ENCODE measurements at regions not wholly inside any gene's neighbourhood (a gene's known extent, or its start where the extent isn't known, plus 50 kb on each side); places are given as distances from the start of the nearest gene placed in this dataset.

- Histone ChIP-seq H3K4me3 (ENCODE audit: low read depth, low read length) (no peak overlapping the region), H3K27me3 (ENCODE audit: insufficient read depth, low read depth, severe bottlenecking) (peaks cover 79% of the 10 kb centered on the region), H3K36me3 (no peaks in the 10 kb centered on the region), H3K27ac (no peak overlapping the region), H3K9me3 (ENCODE audit: severe bottlenecking) (no peaks in the 10 kb centered on the region)
- DNase-seq, result no peak
- no peak for TF ChIP-seq CTCF (IDR thresholded peaks at IDR 0.05; ENCODE audit: low read depth, low read length)
These were observed 439.8 kb upstream of the SLC14A2 start for GRCh38 chr18:45175511-45175910.

- peaks cover 77% of the 10 kb centered on the region for H3K27me3 ChIP-seq (ENCODE audit: insufficient read depth, low read depth, severe bottlenecking)
- DNase-seq, result no peak
- H3K27ac ChIP-seq, result no peak overlapping the region
- no peaks in the 10 kb centered on the region for H3K9me3 ChIP-seq (ENCODE audit: severe bottlenecking)
- H3K4me3 ChIP-seq (ENCODE audit: low read depth, low read length), result no peak overlapping the region
- no peaks in the 10 kb centered on the region for H3K36me3 ChIP-seq
- TF ChIP-seq CTCF (IDR thresholded peaks at IDR 0.05; ENCODE audit: low read depth, low read length), result no peak
These were observed 428.4 kb upstream of the SLC14A2 start for GRCh38 chr18:45186832-45187231.

GRCh38 chr18:45191795-45192194 lies 423.5 kb upstream of the SLC14A2 start:
- H3K9me3 ChIP-seq (ENCODE audit: severe bottlenecking), result no peaks in the 10 kb centered on the region
- no peak for TF ChIP-seq CTCF (IDR thresholded peaks at IDR 0.05; ENCODE audit: low read depth, low read length)
- no peak overlapping the region for H3K27ac ChIP-seq
- no peak overlapping the region for H3K4me3 ChIP-seq (ENCODE audit: low read depth, low read length)
- DNase-seq, result no peak
- no peaks in the 10 kb centered on the region for H3K36me3 ChIP-seq
- H3K27me3 ChIP-seq (ENCODE audit: insufficient read depth, low read depth, severe bottlenecking), result peaks cover 81% of the 10 kb centered on the region

- Histone ChIP-seq H3K9me3 (ENCODE audit: severe bottlenecking) (no peaks in the 10 kb centered on the region), H3K27ac (no peak overlapping the region), H3K4me3 (ENCODE audit: low read depth, low read length) (no peak overlapping the region), H3K36me3 (no peaks in the 10 kb centered on the region), H3K27me3 (ENCODE audit: insufficient read depth, low read depth, severe bottlenecking) (peaks cover 94% of the 10 kb centered on the region)
- no peak for TF ChIP-seq CTCF (IDR thresholded peaks at IDR 0.05; ENCODE audit: low read depth, low read length)
- DNase-seq, result no peak
These were observed 417.7 kb upstream of the SLC14A2 start for GRCh38 chr18:45197526-45197970.

GRCh38 chr18:45198526-45198925 lies 416.8 kb upstream of the SLC14A2 start:
- DNase-seq, result no peak
- no peak overlapping the region for H3K4me3 ChIP-seq (ENCODE audit: low read depth, low read length)
- H3K9me3 ChIP-seq (ENCODE audit: severe bottlenecking), result no peaks in the 10 kb centered on the region
- TF ChIP-seq CTCF (IDR thresholded peaks at IDR 0.05; ENCODE audit: low read depth, low read length), result no peak
- no peak overlapping the region for H3K27ac ChIP-seq
- no peaks in the 10 kb centered on the region for H3K36me3 ChIP-seq
- peaks cover 94% of the 10 kb centered on the region for H3K27me3 ChIP-seq (ENCODE audit: insufficient read depth, low read depth, severe bottlenecking)

GRCh38 chr18:45201029-45201428 lies 414.2 kb upstream of the SLC14A2 start:
- Histone ChIP-seq H3K27me3 (ENCODE audit: insufficient read depth, low read depth, severe bottlenecking) (peaks cover 94% of the 10 kb centered on the region), H3K36me3 (no peaks in the 10 kb centered on the region), H3K9me3 (ENCODE audit: severe bottlenecking) (no peaks in the 10 kb centered on the region), H3K4me3 (ENCODE audit: low read depth, low read length) (no peak overlapping the region), H3K27ac (no peak overlapping the region)
- TF ChIP-seq CTCF (IDR thresholded peaks at IDR 0.05; ENCODE audit: low read depth, low read length), result no peak
- DNase-seq, result no peak

Data from WERI-Rb-1 (cell line).